Endothelial cell of umbilical vein (primary cell): ENCODE measurements at regions not wholly inside any gene's neighbourhood (a gene's known extent, or its start where the extent isn't known, plus 50 kb on each side); places are given as distances from the start of the nearest gene placed in this dataset.

Experiments
- EZH2 ChIP-seq: IDR thresholded peaks from 2 replicates; pipeline ENCODE4 v1.6.1; 2012; ENCODE audit warnings: borderline replicate concordance, low read depth, mild to moderate bottlenecking, moderate library complexity, low read length, inconsistent platforms; ENCODE audit not compliant: severe bottlenecking
- JUN ChIP-seq: IDR thresholded peaks from 2 replicates; pipeline ENCODE4 v1.6.1; 2011; ENCODE audit warnings: borderline replicate concordance, low read depth; ENCODE audit not compliant: insufficient read length, insufficient read depth
- POLR2A ChIP-seq: IDR thresholded peaks from 2 replicates; pipeline ENCODE4 v1.6.1; 2012; ENCODE audit warnings: low read depth, mild to moderate bottlenecking, control low read depth, low read length
- POLR2AphosphoS5 ChIP-seq: IDR thresholded peaks from 2 replicates; pipeline ENCODE4 v1.6.1; 2012; ENCODE audit warnings: low read depth, mild to moderate bottlenecking, control low read depth, low read length, moderate library complexity; ENCODE audit not compliant: insufficient read depth
- TF ChIP-seq, protein P1 (sequence below), 2 donors: IDR thresholded peaks; 1 replicate in 1 of 2; 2 replicates in 1 of 2; pipeline ENCODE4 v1.5.1; 2011; ENCODE audit warnings: low read length in 2 of 2, mild to moderate bottlenecking in 2 of 2, moderate library complexity in 2 of 2, control low read depth in 1 of 2, inconsistent platforms in 1 of 2, low read depth in 1 of 2; ENCODE audit not compliant: insufficient read depth in 1 of 2; ENCODE audit errors: extremely low read depth in 1 of 2
- TF ChIP-seq, protein P2 (sequence below): IDR thresholded peaks from 2 replicates; pipeline ENCODE4 v1.6.1; 2011; ENCODE audit not compliant: insufficient read depth, insufficient read length

- TF ChIP-seq, protein P1, sequence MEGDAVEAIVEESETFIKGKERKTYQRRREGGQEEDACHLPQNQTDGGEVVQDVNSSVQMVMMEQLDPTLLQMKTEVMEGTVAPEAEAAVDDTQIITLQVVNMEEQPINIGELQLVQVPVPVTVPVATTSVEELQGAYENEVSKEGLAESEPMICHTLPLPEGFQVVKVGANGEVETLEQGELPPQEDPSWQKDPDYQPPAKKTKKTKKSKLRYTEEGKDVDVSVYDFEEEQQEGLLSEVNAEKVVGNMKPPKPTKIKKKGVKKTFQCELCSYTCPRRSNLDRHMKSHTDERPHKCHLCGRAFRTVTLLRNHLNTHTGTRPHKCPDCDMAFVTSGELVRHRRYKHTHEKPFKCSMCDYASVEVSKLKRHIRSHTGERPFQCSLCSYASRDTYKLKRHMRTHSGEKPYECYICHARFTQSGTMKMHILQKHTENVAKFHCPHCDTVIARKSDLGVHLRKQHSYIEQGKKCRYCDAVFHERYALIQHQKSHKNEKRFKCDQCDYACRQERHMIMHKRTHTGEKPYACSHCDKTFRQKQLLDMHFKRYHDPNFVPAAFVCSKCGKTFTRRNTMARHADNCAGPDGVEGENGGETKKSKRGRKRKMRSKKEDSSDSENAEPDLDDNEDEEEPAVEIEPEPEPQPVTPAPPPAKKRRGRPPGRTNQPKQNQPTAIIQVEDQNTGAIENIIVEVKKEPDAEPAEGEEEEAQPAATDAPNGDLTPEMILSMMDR (IDR thresholded peaks at IDR 0.05; ENCODE audit: extremely low read depth in 1 of 2, insufficient read depth in 1 of 2, low read depth in 1 of 2, low read length in 2 of 2) = no peak
- TF ChIP-seq EZH2 (no peak), POLR2A (no peak), POLR2AphosphoS5 (no peak), JUN (no peak)
- TF ChIP-seq, protein P2, sequence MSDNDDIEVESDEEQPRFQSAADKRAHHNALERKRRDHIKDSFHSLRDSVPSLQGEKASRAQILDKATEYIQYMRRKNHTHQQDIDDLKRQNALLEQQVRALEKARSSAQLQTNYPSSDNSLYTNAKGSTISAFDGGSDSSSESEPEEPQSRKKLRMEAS = no peak
These were observed 2157.1 kb downstream of the NCAM2 start for GRCh38 chr21:23155281-23155680.
